GM23338 (cell line): ENCODE measurements at regions not wholly inside any gene's neighbourhood (a gene's known extent, or its start where the extent isn't known, plus 50 kb on each side); places are given as distances from the start of the nearest gene placed in this dataset.

Experiments used
- ATAC-seq: fragments of 200-7000 bp; cut with Tn5 transposase; 3 replicates; pipeline ENCODE4 v1.9.1; 2020
- DNase-seq: peaks from one replicate; pipeline ENCODE4 v3.0.0-alpha.2; 2015; ENCODE audit warnings: low spot score
- H2AFZ ChIP-seq: fragments of 200-600 bp; sonication (generic); 2 replicates; pipeline ENCODE4 v1.8.0; 2016; ENCODE audit warnings: antibody characterized with exemption, mild to moderate bottlenecking, moderate library complexity
- H3F3A ChIP-seq: fragments of 200-600 bp; sonication (generic); replicated peaks from 2 replicates; pipeline ENCODE4 v1.8.0; 2017; ENCODE audit warnings: antibody characterized with exemption, mixed run types, low read depth
- H3K27ac ChIP-seq: fragments of 200-600 bp; sonication (generic); 2 replicates; pipeline ENCODE4 v1.6.1; 2016; ENCODE audit warnings: low read depth
- H3K27me3 ChIP-seq: fragments of 200-600 bp; sonication (generic); 2 replicates; pipeline ENCODE4 v1.8.0; 2016; ENCODE audit warnings: mild to moderate bottlenecking, mixed run types, moderate library complexity; ENCODE audit not compliant: insufficient read depth
- H3K36me3 ChIP-seq: fragments of 200-600 bp; sonication (generic); 2 replicates; pipeline ENCODE4 v1.8.0; 2016; ENCODE audit warnings: mild to moderate bottlenecking; ENCODE audit not compliant: insufficient read depth
- H3K4me1 ChIP-seq: fragments of 200-600 bp; sonication (generic); 2 replicates; pipeline ENCODE4 v1.8.0; 2016; ENCODE audit warnings: mild to moderate bottlenecking, moderate library complexity; ENCODE audit not compliant: insufficient read depth
- H3K4me2 ChIP-seq: fragments of 200-600 bp; sonication (generic); 2 replicates; pipeline ENCODE4 v1.7.1; 2017; ENCODE audit warnings: mixed run types
- H3K4me3 ChIP-seq: fragments of 200-600 bp; sonication (generic); 2 replicates; pipeline ENCODE4 v1.6.1; 2016; ENCODE audit warnings: mixed run types
- H3K79me2 ChIP-seq: fragments of 200-600 bp; sonication (generic); replicated peaks from 2 replicates; pipeline ENCODE4 v1.8.0; 2017; ENCODE audit warnings: mild to moderate bottlenecking; ENCODE audit not compliant: insufficient read depth
- H3K9me2 ChIP-seq: fragments of 200-600 bp; sonication (generic); 2 replicates; pipeline ENCODE4 v1.8.0; 2017; ENCODE audit not compliant: insufficient read depth
- H4K20me1 ChIP-seq: fragments of 200-600 bp; sonication (generic); replicated peaks from 2 replicates; pipeline ENCODE4 v1.8.0; 2017; ENCODE audit warnings: mild to moderate bottlenecking; ENCODE audit not compliant: insufficient read depth
- H3K27ac Mint-ChIP-seq: 2 replicates; pipeline ENCODE4 v1.8.0; 2020; ENCODE audit warnings: inconsistent platforms, mild to moderate bottlenecking, moderate library complexity, mixed read lengths
- H3K27me3 Mint-ChIP-seq: 3 replicates; pipeline ENCODE4 v1.8.0; 2022; ENCODE audit warnings: low read depth, mild to moderate bottlenecking, moderate library complexity, mixed read lengths, inconsistent platforms; ENCODE audit not compliant: insufficient read depth, poor library complexity
- H3K36me3 Mint-ChIP-seq: 3 replicates; pipeline ENCODE4 v1.8.0; 2021; ENCODE audit warnings: low read depth, mild to moderate bottlenecking, inconsistent platforms, moderate library complexity, mixed read lengths
- H3K4me1 Mint-ChIP-seq: 3 replicates; pipeline ENCODE4 v1.8.0; 2020; ENCODE audit warnings: mild to moderate bottlenecking, inconsistent platforms, mixed read lengths
- H3K4me3 Mint-ChIP-seq: 3 replicates; pipeline ENCODE4 v1.8.0; 2021; ENCODE audit warnings: moderate library complexity, mild to moderate bottlenecking, inconsistent platforms, mixed read lengths
- H3K9me3 Mint-ChIP-seq: 3 replicates; pipeline ENCODE4 v1.8.0; 2020; ENCODE audit warnings: moderate library complexity, mild to moderate bottlenecking, inconsistent platforms, mixed read lengths
- CREB1 ChIP-seq: fragments of 250-450 bp; sonication (Bioruptor Pico); IDR thresholded peaks from 2 replicates; pipeline ENCODE4 v1.5.0; 2020; ENCODE audit warnings: low read depth, mild to moderate bottlenecking, moderate library complexity
- CTCF ChIP-seq, 2 experiments: fragments of 200-600 bp in 1 of 2; sonication (generic) in 1 of 2; conservative IDR thresholded peaks; 2 replicates each; pipeline versions ENCODE4 v1.5.1 to v1.6.1; 2016 to 2017; ENCODE audit warnings: antibody characterized with exemption in 2 of 2, low read depth in 2 of 2, mild to moderate bottlenecking in 2 of 2, moderate library complexity in 1 of 2
- EZH2 ChIP-seq: fragments of 200-600 bp; sonication (generic); IDR thresholded peaks from one replicate; pipeline ENCODE4 v1.8.0; 2017; ENCODE audit warnings: antibody characterized with exemption, mild to moderate bottlenecking, low read depth; ENCODE audit not compliant: unreplicated experiment
- JUNB ChIP-seq: IDR thresholded peaks from one replicate; pipeline ENCODE4 v1.6.1; 2016; ENCODE audit warnings: antibody characterized with exemption; ENCODE audit not compliant: unreplicated experiment
- NANOG ChIP-seq: IDR thresholded peaks from 2 replicates; pipeline ENCODE4 v1.6.1; 2016; ENCODE audit warnings: antibody characterized with exemption, borderline replicate concordance
- POLR2AphosphoS5 ChIP-seq: IDR thresholded peaks from 2 replicates; pipeline ENCODE4 v1.6.1; 2016; ENCODE audit warnings: antibody characterized with exemption, low read depth
- STAT1 ChIP-seq: IDR thresholded peaks from one replicate; pipeline ENCODE4 v1.6.1; 2016; ENCODE audit warnings: antibody characterized with exemption; ENCODE audit not compliant: unreplicated experiment
- ZNF114 ChIP-seq: fragments of 250-450 bp; sonication (Bioruptor Pico); IDR thresholded peaks from 2 replicates; pipeline ENCODE4 v1.5.0; 2020; ENCODE audit warnings: mild to moderate bottlenecking, moderate library complexity
- ZNF331 ChIP-seq: fragments of 250-450 bp; sonication (Bioruptor Pico); IDR thresholded peaks from 2 replicates; pipeline ENCODE4 v1.5.0; 2020; ENCODE audit warnings: low read depth, mild to moderate bottlenecking, moderate library complexity
- ZNF462 ChIP-seq: fragments of 250-450 bp; sonication (Bioruptor Pico); IDR thresholded peaks from 2 replicates; pipeline ENCODE4 v1.5.0; 2020; ENCODE audit warnings: mild to moderate bottlenecking, moderate library complexity
- TF ChIP-seq, protein P1 (sequence below): IDR thresholded peaks from one replicate; pipeline ENCODE4 v1.6.1; 2018; ENCODE audit warnings: antibody characterized with exemption; ENCODE audit not compliant: unreplicated experiment

- TF ChIP-seq POLR2AphosphoS5 (no peak), STAT1 (no peak), NANOG (no peak), ZNF331 (no peak), CTCF (conservative IDR thresholded peaks at IDR 0.05; ENCODE audit: low read depth in 2 of 2) (no peak), ZNF462 (no peak), EZH2 (no peak), CREB1 (CRISPR knock-in tag) (no peak), ZNF114 (CRISPR knock-in tag) (no peak), JUNB (no peak)
- TF ChIP-seq, protein P1, sequence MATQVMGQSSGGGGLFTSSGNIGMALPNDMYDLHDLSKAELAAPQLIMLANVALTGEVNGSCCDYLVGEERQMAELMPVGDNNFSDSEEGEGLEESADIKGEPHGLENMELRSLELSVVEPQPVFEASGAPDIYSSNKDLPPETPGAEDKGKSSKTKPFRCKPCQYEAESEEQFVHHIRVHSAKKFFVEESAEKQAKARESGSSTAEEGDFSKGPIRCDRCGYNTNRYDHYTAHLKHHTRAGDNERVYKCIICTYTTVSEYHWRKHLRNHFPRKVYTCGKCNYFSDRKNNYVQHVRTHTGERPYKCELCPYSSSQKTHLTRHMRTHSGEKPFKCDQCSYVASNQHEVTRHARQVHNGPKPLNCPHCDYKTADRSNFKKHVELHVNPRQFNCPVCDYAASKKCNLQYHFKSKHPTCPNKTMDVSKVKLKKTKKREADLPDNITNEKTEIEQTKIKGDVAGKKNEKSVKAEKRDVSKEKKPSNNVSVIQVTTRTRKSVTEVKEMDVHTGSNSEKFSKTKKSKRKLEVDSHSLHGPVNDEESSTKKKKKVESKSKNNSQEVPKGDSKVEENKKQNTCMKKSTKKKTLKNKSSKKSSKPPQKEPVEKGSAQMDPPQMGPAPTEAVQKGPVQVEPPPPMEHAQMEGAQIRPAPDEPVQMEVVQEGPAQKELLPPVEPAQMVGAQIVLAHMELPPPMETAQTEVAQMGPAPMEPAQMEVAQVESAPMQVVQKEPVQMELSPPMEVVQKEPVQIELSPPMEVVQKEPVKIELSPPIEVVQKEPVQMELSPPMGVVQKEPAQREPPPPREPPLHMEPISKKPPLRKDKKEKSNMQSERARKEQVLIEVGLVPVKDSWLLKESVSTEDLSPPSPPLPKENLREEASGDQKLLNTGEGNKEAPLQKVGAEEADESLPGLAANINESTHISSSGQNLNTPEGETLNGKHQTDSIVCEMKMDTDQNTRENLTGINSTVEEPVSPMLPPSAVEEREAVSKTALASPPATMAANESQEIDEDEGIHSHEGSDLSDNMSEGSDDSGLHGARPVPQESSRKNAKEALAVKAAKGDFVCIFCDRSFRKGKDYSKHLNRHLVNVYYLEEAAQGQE: no peak
- H3K27me3 Mint-ChIP-seq: no peaks in the 10 kb centered on the region
- no peak overlapping the region for H3K27ac Mint-ChIP-seq
- Histone ChIP-seq H3K9me2 (no peaks in the 10 kb centered on the region), H4K20me1 (no peaks in the 10 kb centered on the region), H3K27me3 (no peaks in the 10 kb centered on the region), H3K4me2 (no peak overlapping the region), H3K79me2 (no peaks in the 10 kb centered on the region), H3K27ac (no peak overlapping the region), H3F3A (no peaks in the 10 kb centered on the region), H3K4me1 (no peaks in the 10 kb centered on the region), H2AFZ (no peak overlapping the region), H3K4me3 (no peak overlapping the region), H3K36me3 (no peaks in the 10 kb centered on the region)
- ATAC-seq (no peak), DNase-seq (no peak)
- H3K36me3 Mint-ChIP-seq: no peaks in the 10 kb centered on the region
- no peak overlapping the region for H3K4me3 Mint-ChIP-seq
- H3K4me1 Mint-ChIP-seq: no peaks in the 10 kb centered on the region
- H3K9me3 Mint-ChIP-seq: no peaks in the 10 kb centered on the region
Observed at GRCh38 chr1:198947456-198947855, 308.6 kb downstream of the PTPRC start.
